Kidney epithelial cell (primary cell): ENCODE measurements at regions not wholly inside any gene's neighbourhood (a gene's known extent, or its start where the extent isn't known, plus 50 kb on each side); places are given as distances from the start of the nearest gene placed in this dataset.
A peak's percentile ranks its signal among the peaks of the same experiment; 100 is the strongest.

ENCODE experiments used
- DNase-seq: peaks from one replicate; pipeline ENCODE4 v3.0.0-alpha.2; 2010; ENCODE audit warnings: low read depth
- H3K27me3 ChIP-seq: 2 replicates; pipeline ENCODE4 v1.6.0; 2011; ENCODE audit warnings: low read length; ENCODE audit not compliant: control insufficient read depth, insufficient read depth
- H3K36me3 ChIP-seq: 2 replicates; pipeline ENCODE4 v1.5.1; 2011; ENCODE audit warnings: low read length; ENCODE audit not compliant: control insufficient read depth, insufficient read depth
- H3K4me3 ChIP-seq: 2 replicates; pipeline ENCODE4 v1.5.1; 2011; ENCODE audit warnings: low read depth, mild to moderate bottlenecking, control low read depth, low read length
- CTCF ChIP-seq: IDR thresholded peaks from 2 replicates; pipeline ENCODE4 v1.5.1; 2011; ENCODE audit warnings: mild to moderate bottlenecking, moderate library complexity, low read length, control low read depth, inconsistent platforms; ENCODE audit not compliant: insufficient read depth, poor library complexity, severe bottlenecking

- TF ChIP-seq CTCF: no peak
- Histone ChIP-seq H3K4me3 (no peak overlapping the region), H3K27me3 (no peaks in the 10 kb centered on the region), H3K36me3 (no peaks in the 10 kb centered on the region)
- DNase-seq: no peak
Observed at GRCh38 chr12:107826276-107826675, 51.8 kb downstream of the ASCL4 start.

DNA sequence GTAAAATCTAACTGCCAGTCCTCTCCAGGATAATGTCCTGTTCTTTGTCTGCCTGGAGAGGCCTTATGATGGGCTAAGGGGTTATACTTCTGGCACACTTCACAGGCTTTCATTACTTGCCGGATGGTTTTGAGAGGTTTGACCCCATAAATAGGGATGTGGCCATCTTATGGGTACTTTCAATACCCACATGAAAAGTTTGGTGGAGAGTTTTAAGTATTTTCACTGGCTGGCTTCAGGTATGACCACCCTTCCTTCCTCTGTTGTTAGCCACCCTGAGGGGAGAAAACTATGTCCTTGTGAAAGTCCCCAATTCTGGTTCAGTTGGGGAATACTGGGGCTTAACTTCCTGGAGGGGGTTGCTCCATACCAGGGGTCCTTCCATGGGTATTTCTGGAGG, 54.8 kb downstream of the ASCL4 start:
- TF ChIP-seq CTCF: no peak
- no peak for DNase-seq
- Histone ChIP-seq H3K27me3 (no peaks in the 10 kb centered on the region), H3K4me3 (no peak overlapping the region), H3K36me3 (no peaks in the 10 kb centered on the region)

DNA sequence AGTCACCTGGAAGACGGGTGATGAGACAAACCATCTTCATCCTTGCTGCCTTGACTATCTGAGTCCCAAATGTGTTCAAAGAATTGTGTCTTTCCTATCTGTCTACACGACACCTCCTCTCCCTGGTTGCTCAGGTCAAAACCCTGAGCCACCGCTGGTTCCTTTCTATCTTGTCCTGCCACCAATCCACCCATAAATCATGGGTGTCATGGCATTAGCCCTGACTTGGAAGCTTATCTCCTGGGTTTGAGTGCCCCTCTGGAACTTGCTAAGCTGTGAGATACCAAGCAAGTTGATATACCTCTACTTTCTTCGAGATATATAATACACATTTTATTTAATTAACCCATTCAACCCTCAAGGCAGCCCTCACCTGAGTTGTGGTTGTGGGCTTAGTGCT, 57.9 kb downstream of the ASCL4 start:
- Histone ChIP-seq H3K36me3 (no peaks in the 10 kb centered on the region), H3K4me3 (no peak overlapping the region), H3K27me3 (no peaks in the 10 kb centered on the region)
- no peak for TF ChIP-seq CTCF
- DNase-seq: no peak

DNA sequence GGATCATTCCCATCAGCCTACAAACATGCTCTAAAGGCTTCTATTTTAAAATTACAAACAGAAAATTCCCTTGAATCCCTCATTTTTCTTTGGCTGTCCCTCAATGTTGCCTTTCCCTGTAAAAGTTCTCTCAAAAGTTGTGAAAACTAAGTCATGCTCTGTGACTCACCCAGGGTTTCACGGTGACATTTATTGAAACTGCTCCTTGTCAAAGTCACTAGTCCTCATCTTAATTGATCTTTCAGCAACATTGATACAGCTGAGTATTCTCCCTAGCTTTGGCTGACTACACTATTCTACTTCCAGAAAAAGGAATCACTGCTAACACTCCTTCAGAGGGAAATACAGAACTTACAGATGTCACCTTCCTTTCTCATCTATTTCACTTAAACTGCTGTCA, 65.7 kb downstream of the ASCL4 start:
- Histone ChIP-seq H3K27me3 (peaks cover 22% of the 10 kb centered on the region), H3K36me3 (no peaks in the 10 kb centered on the region), H3K4me3 (no peak overlapping the region)
- no peak for TF ChIP-seq CTCF
- DNase-seq: no peak

GRCh38 chr12:107843351-107844311, 69.1 kb downstream of the ASCL4 start:
- TF ChIP-seq CTCF: no peak
- H3K36me3 ChIP-seq: no peaks in the 10 kb centered on the region
- DNase-seq: no peak
- H3K27me3 ChIP-seq: peaks cover 38% of the 10 kb centered on the region
- peak overlapping the region; percentile 7 for H3K4me3 ChIP-seq
